Adipose tissue (tissue), 3 donors: ENCODE measurements at regions not wholly inside any gene's neighbourhood (a gene's known extent, or its start where the extent isn't known, plus 50 kb on each side); places are given as distances from the start of the nearest gene placed in this dataset.

ENCODE experiments used
- H3K27ac ChIP-seq: one replicate; pipeline ENCODE4 v1.5.1; 2013; ENCODE audit warnings: low read depth, low read length
- WGBS, 3 donors: extraction: QIAGEN DNeasy Blood & Tissue Kit; methylation state at CpG; one replicate each; pipeline ENCODE4 v1.1.7; 2013; 5-methylcytosine and 5-hydroxymethylcytosine counted together
- donor health status: healthy with polysubstance abuse.
- donor health status: Bipolar disorder and iron deficiency.
- donor health status: healthy.

DNA sequence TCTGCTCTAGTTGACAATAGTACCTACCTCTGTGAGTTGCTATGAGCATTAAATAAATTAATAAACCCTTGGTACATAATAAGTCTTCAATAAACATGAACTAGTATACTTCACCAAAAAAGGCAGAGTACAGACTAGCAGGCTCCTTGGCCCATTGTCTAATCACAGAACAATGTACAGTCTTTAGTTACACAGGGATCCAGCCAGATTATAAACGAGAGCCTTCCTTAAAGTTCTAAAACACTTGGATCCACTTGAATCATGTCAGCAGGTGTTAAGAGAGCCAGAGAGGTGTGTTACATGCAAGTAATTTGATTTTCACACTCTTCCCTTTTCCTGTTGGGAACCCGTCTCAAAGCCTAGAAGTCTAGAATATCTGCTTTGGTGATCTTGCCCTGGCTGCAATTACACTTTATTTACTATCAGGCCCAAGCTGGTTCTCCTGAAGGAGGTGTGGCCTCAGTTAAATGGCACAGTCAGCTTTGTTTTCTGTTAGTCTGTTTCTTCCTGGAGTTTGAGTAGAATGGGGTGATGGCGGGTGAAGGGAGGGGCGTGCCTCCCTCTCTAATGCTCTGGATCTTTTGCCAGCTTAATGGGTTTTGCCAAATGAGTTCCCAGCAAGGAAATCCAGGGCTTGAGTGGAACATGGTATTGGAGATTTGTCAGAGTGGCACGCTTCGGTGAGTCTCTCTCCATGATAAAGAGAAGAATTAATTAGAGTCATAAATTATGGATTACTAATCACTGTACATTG is 570.9 kb upstream of the CAMK1G start:
- no peak overlapping the region for H3K27ac ChIP-seq
- 65 to 83% (median 73%) methylated on average over 6 of the region's 6 CpGs for WGBS, 3 donors

- no peak overlapping the region for H3K27ac ChIP-seq
These were observed 568.4 kb upstream of the CAMK1G start for GRCh38 chr1:209015092-209015491.

DNA sequence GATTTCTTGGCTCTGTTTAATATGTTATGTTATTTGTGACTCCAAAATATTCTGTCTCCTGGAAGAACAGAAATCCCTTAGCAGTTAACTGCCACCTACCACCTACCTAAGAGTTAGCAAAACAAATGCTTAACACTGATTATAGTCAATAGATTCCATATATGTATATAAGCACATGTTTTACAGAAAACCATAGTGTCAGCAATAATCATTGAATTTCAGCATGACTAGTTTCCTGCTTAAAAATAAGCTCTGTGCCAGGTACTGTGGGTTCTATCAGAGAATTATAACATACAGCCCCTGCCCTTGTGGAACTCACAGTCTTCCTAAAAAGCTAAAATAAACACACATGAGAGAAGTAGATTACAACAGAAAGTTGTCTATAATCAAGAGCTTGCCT is 561.9 kb upstream of the CAMK1G start:
- no peak overlapping the region for H3K27ac ChIP-seq

- 64 to 73% (median 65%) methylated on average over 2 of the region's 2 CpGs for WGBS, 3 donors
These were observed 559.7 kb upstream of the CAMK1G start for GRCh38 chr1:209023790-209024189.

GRCh38 chr1:209029737-209030136 is 553.8 kb upstream of the CAMK1G start:
- WGBS, 3 donors = 77 to 95% (median 85%) methylated on average over 1 of the region's 1 CpG
- no peak overlapping the region for H3K27ac ChIP-seq

More at GRCh38 chr1:209023790-209024189, 559.7 kb upstream of the CAMK1G start:
- no peak overlapping the region for H3K27ac ChIP-seq

DNA sequence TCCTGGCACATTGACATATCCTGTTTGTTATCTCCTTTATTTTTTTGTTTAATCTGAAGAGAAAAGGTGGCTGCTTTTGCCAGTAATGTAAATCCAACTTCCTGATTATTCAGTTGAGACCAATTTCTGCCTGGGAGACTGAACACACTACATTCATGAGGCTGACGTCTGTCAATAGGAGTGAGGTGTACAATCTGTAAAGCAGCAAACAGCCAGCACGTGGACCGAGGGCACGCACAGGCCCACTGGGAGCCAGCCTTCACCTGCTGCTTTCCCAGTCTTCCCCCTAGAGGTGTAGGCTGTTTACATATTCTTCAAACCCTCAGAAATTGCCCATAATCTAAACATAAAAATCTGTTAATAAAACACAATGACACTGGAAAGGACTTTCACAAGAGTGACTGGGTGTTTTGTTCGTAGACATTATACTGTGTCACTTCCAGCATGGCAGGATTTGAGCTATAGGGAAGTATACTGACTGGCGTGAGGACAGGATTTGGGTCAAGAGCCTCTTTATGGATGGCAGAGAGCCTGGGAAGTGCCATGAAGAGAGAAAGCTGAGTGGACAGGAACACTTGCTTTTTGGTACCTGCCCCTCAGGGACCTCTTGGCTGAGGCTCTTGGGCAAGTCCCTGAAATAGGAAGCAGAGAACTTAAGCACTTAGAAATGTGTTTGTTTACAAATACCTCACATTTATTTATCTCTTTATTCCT is 552.9 kb upstream of the CAMK1G start:
- 23 to 76% (median 76%) methylated on average over 6 of the region's 6 CpGs for WGBS, 3 donors
- H3K27ac ChIP-seq = no peak overlapping the region

DNA sequence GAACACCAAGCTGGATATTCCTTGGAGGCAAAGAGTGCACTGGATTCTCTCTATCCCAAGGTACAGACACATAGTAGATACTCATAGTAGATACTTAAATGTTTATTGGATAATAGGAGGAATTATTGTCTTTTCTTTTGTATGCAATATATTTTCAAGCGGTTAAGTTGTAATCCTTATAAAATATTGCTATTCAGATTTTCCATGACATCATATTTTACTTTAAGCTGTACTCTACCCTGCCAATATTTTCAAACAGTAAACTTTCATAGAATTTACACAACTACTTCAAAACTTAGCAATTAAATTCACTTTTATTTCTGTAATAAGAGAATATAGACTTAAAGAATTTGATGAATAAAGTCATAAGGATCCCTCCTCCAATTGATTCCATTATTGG is 546.5 kb upstream of the CAMK1G start:
- no peak overlapping the region for H3K27ac ChIP-seq
- WGBS, 3 donors = 84 to 96% (median 90%) methylated on average over 1 of the region's 1 CpG

DNA sequence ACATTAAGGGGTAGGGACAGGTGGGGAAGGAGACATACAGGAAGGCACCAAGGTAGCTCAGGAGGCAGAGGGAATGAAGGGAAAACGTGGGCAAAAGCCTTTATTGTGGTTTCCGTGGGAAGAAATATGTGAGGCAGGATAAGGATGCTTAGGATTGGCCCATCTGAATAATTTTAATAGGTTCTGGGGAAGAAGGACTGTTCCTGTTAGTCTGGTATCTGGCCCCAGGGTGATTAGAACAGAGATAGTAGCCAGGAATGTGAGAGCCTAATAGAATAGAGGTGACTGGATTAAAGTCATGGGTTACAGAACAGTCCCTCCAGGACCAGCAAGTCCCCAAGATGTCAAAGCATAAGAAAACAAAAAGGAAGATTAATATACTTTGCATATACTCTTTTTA is 545.2 kb upstream of the CAMK1G start:
- H3K27ac ChIP-seq = no peak overlapping the region
- 19 to 31% (median 30%) methylated on average over 2 of the region's 2 CpGs for WGBS, 3 donors

DNA sequence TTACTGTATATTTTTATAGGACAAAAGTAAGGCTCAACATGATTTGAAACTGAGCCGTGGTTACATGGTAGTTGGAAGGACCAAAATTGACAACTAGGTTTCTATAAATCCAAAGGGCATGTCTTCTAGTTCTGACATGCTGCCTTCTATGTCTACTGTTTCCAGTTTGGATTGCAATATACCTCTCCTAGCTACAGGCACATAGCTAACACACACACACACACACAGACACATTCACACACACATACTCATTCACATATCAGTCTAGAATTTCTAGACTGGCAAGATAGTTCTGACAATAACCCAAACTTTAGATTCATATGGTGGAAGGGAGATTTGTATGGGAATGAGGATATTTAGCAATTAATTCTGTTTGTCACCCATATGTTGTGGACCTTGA is 544.8 kb upstream of the CAMK1G start:
- H3K27ac ChIP-seq = no peak overlapping the region
- WGBS, 3 donors = 89 to 100% (median 92%) methylated on average over 1 of the region's 1 CpG

DNA sequence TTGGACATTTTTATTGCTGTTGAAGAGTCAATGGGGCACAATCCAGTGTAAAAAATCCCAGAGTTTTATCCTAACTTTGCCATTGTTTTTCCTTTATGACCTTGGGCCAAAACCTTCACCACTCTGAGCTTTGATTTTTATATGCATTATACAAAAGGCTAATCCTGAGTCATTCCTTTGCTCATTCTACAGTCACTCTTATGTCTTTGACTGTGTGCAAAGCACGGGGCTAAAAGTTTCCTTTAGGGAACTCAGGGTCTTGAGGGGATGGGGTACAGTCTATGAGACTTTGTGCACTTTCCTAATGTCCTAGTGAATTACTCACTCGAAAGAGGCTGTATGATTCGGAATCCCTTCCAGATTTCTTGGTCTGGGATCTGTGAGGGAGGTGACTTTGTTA is 543.2 kb upstream of the CAMK1G start:
- H3K27ac ChIP-seq = no peak overlapping the region
- WGBS, 3 donors = 71 to 98% (median 84%) methylated on average over 3 of the region's 3 CpGs

DNA sequence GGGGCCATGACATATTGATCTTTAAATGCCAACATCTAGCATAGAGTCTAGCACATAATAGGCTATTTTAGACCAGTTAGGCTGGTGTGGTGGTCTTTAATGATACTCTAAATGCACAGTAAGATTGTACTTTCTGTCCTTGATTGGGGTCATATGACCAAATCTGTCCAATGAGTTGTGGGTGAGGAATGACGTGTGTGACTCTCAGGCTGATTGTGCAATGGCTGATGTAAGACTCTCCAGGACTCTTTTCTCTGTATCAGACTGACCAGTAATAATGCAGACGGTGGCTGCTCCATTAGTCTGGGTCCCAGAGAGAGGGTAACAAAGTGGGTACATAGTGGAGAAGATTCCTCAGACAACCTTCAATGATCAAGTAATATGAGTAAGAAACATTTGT is 541.6 kb upstream of the CAMK1G start:
- WGBS, 3 donors = 63 to 80% (median 70%) methylated on average over 2 of the region's 2 CpGs
- no peak overlapping the region for H3K27ac ChIP-seq

DNA sequence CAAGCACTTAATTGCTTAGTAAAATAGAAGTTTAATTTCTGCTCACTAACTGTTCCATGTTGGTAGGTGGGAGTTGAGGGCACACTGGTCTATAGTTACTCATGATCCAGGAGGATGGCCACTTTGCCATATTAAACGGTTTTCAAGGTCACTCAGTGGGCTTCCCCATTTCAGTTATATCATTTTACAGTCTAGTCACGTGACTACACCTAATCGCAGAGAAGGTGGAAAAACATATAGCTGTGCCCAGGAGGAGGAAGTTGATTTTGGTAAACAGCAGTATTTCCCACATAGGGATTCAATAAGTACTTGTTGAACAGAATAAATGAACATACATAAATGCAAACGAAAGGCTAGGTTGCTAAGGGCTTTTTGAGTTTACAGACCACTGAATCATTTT is 541.1 kb upstream of the CAMK1G start:
- WGBS, 3 donors = 71 to 75% (median 72%) methylated on average over 4 of the region's 4 CpGs
- H3K27ac ChIP-seq = no peak overlapping the region

GRCh38 chr1:209045331-209046057 is 538.0 kb upstream of the CAMK1G start:
- H3K27ac ChIP-seq = no peak overlapping the region
- 44 to 88% (median 86%) methylated on average over 4 of the region's 4 CpGs for WGBS, 3 donors

DNA sequence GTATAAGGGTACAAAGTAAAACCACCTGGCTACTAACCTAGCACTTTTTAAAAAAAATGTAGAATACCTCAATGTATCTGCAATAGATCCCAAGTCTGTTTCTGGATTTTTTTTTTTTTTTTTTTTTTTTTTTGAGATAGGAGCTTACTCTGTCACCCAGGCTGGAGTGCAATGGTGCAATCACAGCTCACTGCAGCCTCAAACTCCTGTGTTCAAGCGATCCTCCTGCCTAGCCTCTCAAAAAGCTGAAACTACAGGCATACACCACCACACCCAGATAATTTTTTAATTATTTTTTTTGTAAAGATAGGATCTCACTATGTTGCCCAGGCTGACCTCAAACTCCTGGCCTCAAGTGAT is 537.5 kb upstream of the CAMK1G start:
- WGBS, 3 donors = 38 to 91% (median 91%) methylated on average over 1 of the region's 1 CpG
- H3K27ac ChIP-seq = no peak overlapping the region

GRCh38 chr1:209046935-209047334 is 536.6 kb upstream of the CAMK1G start:
- 83 to 92% (median 86%) methylated on average over 4 of the region's 4 CpGs for WGBS, 3 donors

GRCh38 chr1:209048941-209049669 is 534.4 kb upstream of the CAMK1G start:
- 64 to 70% (median 68%) methylated on average over 5 of the region's 5 CpGs for WGBS, 3 donors
- no peak overlapping the region for H3K27ac ChIP-seq

More at GRCh38 chr1:209046935-209047334, 536.6 kb upstream of the CAMK1G start:
- H3K27ac ChIP-seq = no peak overlapping the region

DNA sequence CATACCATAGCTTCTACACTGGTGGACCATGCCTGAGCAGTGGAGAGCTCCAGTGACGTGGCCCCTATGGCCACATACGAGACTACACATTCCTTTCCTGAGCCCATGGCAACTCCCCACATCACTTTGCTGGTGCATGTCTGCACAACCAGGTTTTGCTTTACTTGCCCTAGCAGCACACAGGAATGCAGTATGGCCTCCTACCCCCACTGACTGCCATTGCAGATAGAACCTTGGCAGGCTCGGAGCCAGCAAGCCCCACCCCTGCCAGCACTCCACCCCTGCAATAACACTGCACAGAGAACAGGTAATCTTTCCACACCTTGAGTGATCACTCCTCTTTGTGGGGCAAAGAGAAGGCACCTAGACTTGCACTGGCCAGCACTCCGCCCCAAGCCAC is 531.9 kb upstream of the CAMK1G start:
- H3K27ac ChIP-seq = no peak overlapping the region
- WGBS, 3 donors = 86 to 100% (median 92%) methylated on average over 4 of the region's 4 CpGs

GRCh38 chr1:209053587-209053986 is 529.9 kb upstream of the CAMK1G start:
- 78 to 87% (median 85%) methylated on average over 2 of the region's 2 CpGs for WGBS, 3 donors
- H3K27ac ChIP-seq = no peak overlapping the region

- 87 to 97% (median 95%) methylated on average over 1 of the region's 1 CpG for WGBS, 3 donors
- H3K27ac ChIP-seq = no peak overlapping the region
These were observed 526.4 kb upstream of the CAMK1G start for GRCh38 chr1:209057083-209057482.
